ENCODE measurements at regions not wholly inside any gene's neighbourhood (a gene's known extent, or its start where the extent isn't known, plus 50 kb on each side); places are given as distances from the start of the nearest gene placed in this dataset.
"Not testable (repeated sequence)": the region's sequence is repeated elsewhere in the genome, so short reads cannot be mapped to it uniquely, and the experiment has no call there.

- not testable (repeated sequence) for H3K9ac ChIP-seq (ENCODE audit: low read length); DNase-seq; H3K4me1 ChIP-seq (ENCODE audit: low read length); H3K36me3 ChIP-seq (ENCODE audit: insufficient read depth, low read length); H3K9me2 ChIP-seq (replicated peaks; ENCODE audit: insufficient read depth, low read length); H2AFZ ChIP-seq (ENCODE audit: low read length); H3K27me3 ChIP-seq (ENCODE audit: low read length); H3K4me2 ChIP-seq (ENCODE audit: low read depth, low read length, poor library complexity, severe bottlenecking); H4K20me1 ChIP-seq (ENCODE audit: insufficient read depth, low read depth, low read length); H3K27ac ChIP-seq (ENCODE audit: low read length); H3K9me3 ChIP-seq (ENCODE audit: low read length); H3K4me3 ChIP-seq (ENCODE audit: low read length); H3K79me2 ChIP-seq (ENCODE audit: low read length)
These were observed 182.4 kb downstream of the TBC1D2B start for GRCh38 chr15:77895145-77895544.

- not testable (repeated sequence) for H3K36me3 ChIP-seq (ENCODE audit: insufficient read depth, low read length); H3K9ac ChIP-seq (ENCODE audit: low read length); DNase-seq
These were observed 183.6 kb downstream of the TBC1D2B start for GRCh38 chr15:77893671-77894640.

DNA sequence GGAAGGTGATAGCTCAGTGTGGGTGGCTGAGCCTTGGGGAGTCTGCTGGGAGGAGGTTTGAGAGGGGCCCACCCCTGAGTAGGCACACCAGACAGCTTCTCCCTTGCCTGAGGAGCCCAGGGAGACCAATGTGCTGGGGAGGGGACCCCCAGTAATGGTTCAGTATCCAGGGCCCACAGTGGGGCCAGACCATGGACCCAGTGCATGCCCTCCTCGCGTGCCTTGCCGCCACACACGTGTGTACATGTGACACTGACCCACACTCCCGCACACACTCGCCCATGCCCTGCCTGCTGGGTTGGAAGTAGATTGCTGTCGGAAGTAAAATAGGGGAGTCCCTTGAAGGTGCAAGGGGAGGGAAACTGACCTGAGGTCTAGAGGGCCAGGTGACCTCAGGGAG, 184.3 kb downstream of the TBC1D2B start:
- not testable (repeated sequence) for H3K36me3 ChIP-seq (ENCODE audit: insufficient read depth, low read length); H3K27ac ChIP-seq (ENCODE audit: low read length); H3K9me2 ChIP-seq (replicated peaks; ENCODE audit: insufficient read depth, low read length); H3K9me3 ChIP-seq (ENCODE audit: low read length); H3K4me2 ChIP-seq (ENCODE audit: low read depth, low read length, poor library complexity, severe bottlenecking); H3K27me3 ChIP-seq (ENCODE audit: low read length); H3K79me2 ChIP-seq (ENCODE audit: low read length); H3K4me1 ChIP-seq (ENCODE audit: low read length); H2AFZ ChIP-seq (ENCODE audit: low read length); H3K9ac ChIP-seq (ENCODE audit: low read length); DNase-seq; H3K4me3 ChIP-seq (ENCODE audit: low read length); H4K20me1 ChIP-seq (ENCODE audit: insufficient read depth, low read depth, low read length)

More at GRCh38 chr15:77893671-77894640, 183.6 kb downstream of the TBC1D2B start:
- not testable (repeated sequence) for H3K27ac ChIP-seq (ENCODE audit: low read length); H3K4me2 ChIP-seq (ENCODE audit: low read depth, low read length, poor library complexity, severe bottlenecking); H2AFZ ChIP-seq (ENCODE audit: low read length); H3K79me2 ChIP-seq (ENCODE audit: low read length); H3K9me3 ChIP-seq (ENCODE audit: low read length); H3K4me3 ChIP-seq (ENCODE audit: low read length); H3K9me2 ChIP-seq (replicated peaks; ENCODE audit: insufficient read depth, low read length); H4K20me1 ChIP-seq (ENCODE audit: insufficient read depth, low read depth, low read length); H3K4me1 ChIP-seq (ENCODE audit: low read length); H3K27me3 ChIP-seq (ENCODE audit: low read length)

DNA sequence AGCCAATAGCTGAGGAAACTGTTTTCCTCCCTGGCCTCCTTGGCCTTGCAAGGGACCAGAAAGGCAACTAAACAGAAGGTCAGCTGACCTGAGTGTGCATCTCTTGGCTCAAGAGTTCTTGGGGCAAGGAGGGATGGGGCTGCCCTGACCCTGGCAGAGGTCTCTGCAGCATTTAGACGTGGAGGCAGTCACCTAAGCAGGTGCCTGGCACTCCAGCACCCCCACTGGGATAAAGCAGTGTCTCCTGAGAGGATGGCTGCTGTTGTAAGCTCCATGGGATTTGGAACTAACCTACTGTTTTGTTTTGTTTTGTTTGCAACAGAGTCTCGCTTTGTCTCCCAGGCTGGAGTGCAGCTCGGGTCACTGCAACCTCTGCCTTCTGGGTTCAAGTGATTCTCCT, 185.2 kb downstream of the TBC1D2B start:
- Histone ChIP-seq H3K79me2 (ENCODE audit: low read length) (no peaks in the 10 kb centered on the region), H3K9me2 (replicated peaks; ENCODE audit: insufficient read depth, low read length) (no peaks in the 10 kb centered on the region), H3K27me3 (ENCODE audit: low read length) (no peaks in the 10 kb centered on the region), H3K4me1 (ENCODE audit: low read length) (no peaks in the 10 kb centered on the region), H3K4me3 (ENCODE audit: low read length) (no peak overlapping the region), H3K9ac (ENCODE audit: low read length) (no peak overlapping the region), H3K27ac (ENCODE audit: low read length) (no peak overlapping the region), H3K4me2 (ENCODE audit: low read depth, low read length, poor library complexity, severe bottlenecking) (no peak overlapping the region), H4K20me1 (ENCODE audit: insufficient read depth, low read depth, low read length) (no peaks in the 10 kb centered on the region), H3K36me3 (ENCODE audit: insufficient read depth, low read length) (no peaks in the 10 kb centered on the region), H3K9me3 (ENCODE audit: low read length) (no peaks in the 10 kb centered on the region), H2AFZ (ENCODE audit: low read length) (no peak overlapping the region)
- DNase-seq = no peak

DNA sequence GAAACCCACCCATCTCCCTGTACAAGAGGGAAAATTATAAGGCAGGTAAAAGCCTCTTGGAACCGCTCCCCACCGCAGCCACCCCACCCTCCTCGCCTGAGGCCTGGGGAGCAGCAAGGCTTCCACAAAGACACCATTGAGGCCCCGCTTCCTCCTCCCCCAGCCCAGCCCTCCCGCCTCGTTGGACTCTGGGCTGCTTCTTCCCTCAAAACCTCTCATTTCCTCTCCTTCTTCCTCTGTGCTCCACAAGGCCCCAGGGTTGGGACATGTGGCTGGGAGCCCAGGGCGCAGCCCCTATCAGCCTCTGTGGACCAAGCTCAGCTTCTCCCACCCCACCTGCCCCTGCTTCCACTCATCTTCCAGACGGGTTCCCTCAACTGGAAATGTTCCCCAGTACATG, 185.6 kb downstream of the TBC1D2B start:
- not testable (repeated sequence) for H3K9me3 ChIP-seq (ENCODE audit: low read length); H3K79me2 ChIP-seq (ENCODE audit: low read length); H3K4me3 ChIP-seq (ENCODE audit: low read length); H3K4me2 ChIP-seq (ENCODE audit: low read depth, low read length, poor library complexity, severe bottlenecking); H3K27ac ChIP-seq (ENCODE audit: low read length); H3K9ac ChIP-seq (ENCODE audit: low read length); H2AFZ ChIP-seq (ENCODE audit: low read length); H3K4me1 ChIP-seq (ENCODE audit: low read length); H4K20me1 ChIP-seq (ENCODE audit: insufficient read depth, low read depth, low read length); H3K9me2 ChIP-seq (replicated peaks; ENCODE audit: insufficient read depth, low read length); DNase-seq; H3K36me3 ChIP-seq (ENCODE audit: insufficient read depth, low read length); H3K27me3 ChIP-seq (ENCODE audit: low read length)

DNA sequence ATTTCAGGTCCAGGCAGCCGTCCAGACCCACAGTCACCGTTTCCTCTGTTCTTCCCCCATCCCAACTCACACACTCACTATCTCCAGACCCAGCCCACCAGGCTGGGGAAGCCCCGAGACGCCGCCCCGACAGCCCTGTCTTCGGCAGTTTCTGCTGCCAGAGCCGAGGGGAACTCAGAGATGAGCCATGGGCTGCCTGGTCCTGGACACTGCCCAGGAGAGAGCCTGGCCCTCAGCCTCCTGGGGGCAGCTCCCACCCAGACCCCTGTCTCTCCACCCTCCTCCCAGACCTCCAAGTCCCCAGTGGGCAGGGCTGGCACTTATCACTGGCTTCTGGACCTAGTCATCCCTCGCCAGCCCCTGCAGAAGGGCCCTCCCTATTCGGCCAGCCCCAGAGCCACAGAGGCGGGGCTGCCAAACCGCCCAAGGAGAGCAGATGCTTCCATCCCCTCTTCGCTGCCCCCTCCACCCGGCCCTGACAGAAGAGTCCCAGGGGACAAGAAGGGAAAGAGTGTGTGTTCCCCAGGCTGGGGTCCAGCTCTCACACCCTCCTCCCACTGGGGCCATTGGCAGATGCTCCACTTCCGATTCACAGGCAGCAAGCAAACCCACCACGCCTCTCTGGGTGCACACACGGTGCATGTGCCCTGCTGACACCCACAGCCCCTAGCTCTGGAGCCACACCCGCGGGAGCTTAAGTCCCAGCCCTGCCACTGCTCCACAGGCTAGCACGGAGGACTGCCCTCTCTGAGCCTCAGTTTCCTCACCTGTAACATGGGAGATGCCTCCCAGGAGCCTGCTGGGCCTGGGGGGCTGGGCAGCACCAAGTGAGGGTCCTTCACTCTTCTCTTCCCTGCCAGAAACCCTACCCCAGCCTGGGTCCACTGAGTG, 186.4 kb downstream of the TBC1D2B start:
- H3K4me3 ChIP-seq (ENCODE audit: low read length); H2AFZ ChIP-seq (ENCODE audit: low read length); H3K4me1 ChIP-seq (ENCODE audit: low read length); H3K4me2 ChIP-seq (ENCODE audit: low read depth, low read length, poor library complexity, severe bottlenecking); DNase-seq; H3K9me3 ChIP-seq (ENCODE audit: low read length); H3K27ac ChIP-seq (ENCODE audit: low read length); H3K9me2 ChIP-seq (replicated peaks; ENCODE audit: insufficient read depth, low read length); H4K20me1 ChIP-seq (ENCODE audit: insufficient read depth, low read depth, low read length); H3K27me3 ChIP-seq (ENCODE audit: low read length); H3K36me3 ChIP-seq (ENCODE audit: insufficient read depth, low read length); H3K79me2 ChIP-seq (ENCODE audit: low read length); H3K9ac ChIP-seq (ENCODE audit: low read length): not testable (repeated sequence)

- H2AFZ ChIP-seq (ENCODE audit: low read length); H3K9me3 ChIP-seq (ENCODE audit: low read length); H3K27ac ChIP-seq (ENCODE audit: low read length); H3K9me2 ChIP-seq (replicated peaks; ENCODE audit: insufficient read depth, low read length); H3K4me2 ChIP-seq (ENCODE audit: low read depth, low read length, poor library complexity, severe bottlenecking); H4K20me1 ChIP-seq (ENCODE audit: insufficient read depth, low read depth, low read length); H3K27me3 ChIP-seq (ENCODE audit: low read length); H3K9ac ChIP-seq (ENCODE audit: low read length); DNase-seq; H3K4me1 ChIP-seq (ENCODE audit: low read length); H3K79me2 ChIP-seq (ENCODE audit: low read length); H3K4me3 ChIP-seq (ENCODE audit: low read length); H3K36me3 ChIP-seq (ENCODE audit: insufficient read depth, low read length): not testable (repeated sequence)
These were observed 187.4 kb downstream of the TBC1D2B start for GRCh38 chr15:77889828-77890725.

All from Karpas-422 (cell line).